Suprapubic skin (tissue), 4 donors: ENCODE measurements at regions not wholly inside any gene's neighbourhood (a gene's known extent, or its start where the extent isn't known, plus 50 kb on each side); places are given as distances from the start of the nearest gene placed in this dataset.

Source experiments
- DNase-seq, 2 donors: peaks; one replicate each; pipeline ENCODE4 v3.0.0-alpha.2; 2019; ENCODE audit warnings: low spot score in 2 of 2
- H3K27ac ChIP-seq: fragments of 200-600 bp; sonication (generic); one replicate; pipeline ENCODE4 v1.5.1; 2019
- H3K27me3 ChIP-seq: fragments of 200-600 bp; sonication (generic); one replicate; pipeline ENCODE4 v1.5.1; 2019
- H3K36me3 ChIP-seq: fragments of 200-600 bp; sonication (generic); one replicate; pipeline ENCODE4 v1.5.1; 2019
- H3K4me1 ChIP-seq: fragments of 200-600 bp; sonication (generic); one replicate; pipeline ENCODE4 v1.5.1; 2019
- H3K4me3 ChIP-seq: fragments of 200-600 bp; sonication (generic); one replicate; pipeline ENCODE4 v1.5.1; 2019; ENCODE audit warnings: mild to moderate bottlenecking
- H3K9me3 ChIP-seq: fragments of 200-600 bp; sonication (generic); one replicate; pipeline ENCODE4 v1.5.1; 2019
- CTCF ChIP-seq, 2 donors: fragments of 200-600 bp in 1 of 2; fragments of 450-650 bp in 1 of 2; sonication (generic) in 1 of 2; IDR thresholded peaks; one replicate each; pipeline ENCODE4 v1.5.1; 2016 to 2019; ENCODE audit warnings: antibody characterized with exemption in 2 of 2, mild to moderate bottlenecking in 1 of 2, moderate library complexity in 1 of 2
- EP300 ChIP-seq: sonication (generic); formaldehyde crosslinking; IDR thresholded peaks from one replicate; pipeline ENCODE4 v1.6.1; 2017; ENCODE audit warnings: antibody characterized with exemption
- POLR2A ChIP-seq, 2 donors: fragments of 450-650 bp; IDR thresholded peaks; one replicate each; pipeline ENCODE4 v1.6.1; 2017; ENCODE audit warnings: antibody characterized with exemption in 2 of 2, mild to moderate bottlenecking in 2 of 2, moderate library complexity in 2 of 2
- POLR2AphosphoS5 ChIP-seq, 3 donors: sonication (generic); formaldehyde crosslinking; IDR thresholded peaks; one replicate each; pipeline ENCODE4 v1.6.1; 2017; ENCODE audit warnings: antibody characterized with exemption in 3 of 3
- WGBS: methylation state at CpG from one replicate; pipeline ENCODE4 v1.1.5; 2018; 5-methylcytosine and 5-hydroxymethylcytosine counted together

- DNase-seq: no peak
- Histone ChIP-seq H3K27ac (no peak overlapping the region), H3K36me3 (no peaks in the 10 kb centered on the region), H3K27me3 (no peaks in the 10 kb centered on the region), H3K4me1 (no peaks in the 10 kb centered on the region), H3K4me3 (no peak overlapping the region), H3K9me3 (no peaks in the 10 kb centered on the region)
- TF ChIP-seq CTCF (IDR thresholded peaks at IDR 0.05): no peak
- no peak for TF ChIP-seq EP300
- TF ChIP-seq POLR2A (IDR thresholded peaks at IDR 0.05): no peak
- no peak for TF ChIP-seq POLR2AphosphoS5 (IDR thresholded peaks at IDR 0.05)
- 88% methylated on average over 2 of the region's 2 CpGs for WGBS
Measured at GRCh38 chr1:98393719-98394118, 267.8 kb upstream of the SNX7 start.

- DNase-seq: no peak
- TF ChIP-seq CTCF (IDR thresholded peaks at IDR 0.05) (no peak), EP300 (no peak), POLR2AphosphoS5 (IDR thresholded peaks at IDR 0.05) (no peak), POLR2A (IDR thresholded peaks at IDR 0.05) (no peak)
- Histone ChIP-seq H3K27me3 (no peaks in the 10 kb centered on the region), H3K36me3 (no peaks in the 10 kb centered on the region), H3K27ac (no peak overlapping the region), H3K4me3 (no peak overlapping the region), H3K9me3 (no peaks in the 10 kb centered on the region), H3K4me1 (peaks cover 4% of the 10 kb centered on the region)
- WGBS: 96% methylated on average over 1 of the region's 1 CpG
Measured at GRCh38 chr1:98391175-98391574, 270.3 kb upstream of the SNX7 start.

GRCh38 chr1:98389809-98390208 is 271.7 kb upstream of the SNX7 start:
- no peaks in the 10 kb centered on the region for H3K9me3 ChIP-seq
- no peaks in the 10 kb centered on the region for H3K36me3 ChIP-seq
- H3K27ac ChIP-seq: no peak overlapping the region
- DNase-seq: no peak
- no peak for TF ChIP-seq EP300
- TF ChIP-seq CTCF (IDR thresholded peaks at IDR 0.05): no peak
- no peak for TF ChIP-seq POLR2AphosphoS5 (IDR thresholded peaks at IDR 0.05)
- no peak for TF ChIP-seq POLR2A (IDR thresholded peaks at IDR 0.05)
- no peak overlapping the region for H3K4me3 ChIP-seq
- peaks cover 4% of the 10 kb centered on the region for H3K4me1 ChIP-seq
- no peaks in the 10 kb centered on the region for H3K27me3 ChIP-seq

- no peak for DNase-seq
- H3K27me3 ChIP-seq: no peaks in the 10 kb centered on the region
- WGBS: 24% methylated on average over 4 of the region's 4 CpGs
- H3K27ac ChIP-seq: no peak overlapping the region
- no peaks in the 10 kb centered on the region for H3K9me3 ChIP-seq
- no peak overlapping the region for H3K4me3 ChIP-seq
- no peak for TF ChIP-seq EP300
- no peak for TF ChIP-seq POLR2A (IDR thresholded peaks at IDR 0.05)
- no peak for TF ChIP-seq CTCF (IDR thresholded peaks at IDR 0.05)
- TF ChIP-seq POLR2AphosphoS5 (IDR thresholded peaks at IDR 0.05): no peak
- peaks cover 4% of the 10 kb centered on the region for H3K4me1 ChIP-seq
- H3K36me3 ChIP-seq: no peaks in the 10 kb centered on the region
Measured at GRCh38 chr1:98388441-98388840, 273.1 kb upstream of the SNX7 start.

- peaks cover 4% of the 10 kb centered on the region for H3K4me1 ChIP-seq
- WGBS: 75% methylated on average over 4 of the region's 4 CpGs
- DNase-seq: no peak
- no peak overlapping the region for H3K4me3 ChIP-seq
- no peaks in the 10 kb centered on the region for H3K9me3 ChIP-seq
- H3K27ac ChIP-seq: no peak overlapping the region
- H3K36me3 ChIP-seq: no peaks in the 10 kb centered on the region
- no peaks in the 10 kb centered on the region for H3K27me3 ChIP-seq
- TF ChIP-seq POLR2AphosphoS5 (IDR thresholded peaks at IDR 0.05) (no peak), CTCF (IDR thresholded peaks at IDR 0.05) (no peak), EP300 (no peak), POLR2A (IDR thresholded peaks at IDR 0.05) (no peak)
Measured at GRCh38 chr1:98387701-98388100, 273.8 kb upstream of the SNX7 start.
